GM12878 (cell line): ENCODE measurements at regions not wholly inside any gene's neighbourhood (a gene's known extent, or its start where the extent isn't known, plus 50 kb on each side); places are given as distances from the start of the nearest gene placed in this dataset.

Experiments used
- NRF1 ChIP-seq: conservative IDR thresholded peaks from 2 replicates; pipeline ENCODE4 v1.6.1; 2011; ENCODE audit warnings: mild to moderate bottlenecking, low read depth, low read length, improper control_type of control experiment
- TF ChIP-seq, protein P1 (sequence below), 3 experiments: IDR thresholded peaks in 2 of 3; conservative IDR thresholded peaks in 1 of 3; 2 replicates each; pipeline ENCODE4 v1.5.1; 2011; ENCODE audit warnings: low read depth in 3 of 3, low read length in 3 of 3, mild to moderate bottlenecking in 3 of 3, control low read depth in 2 of 3, moderate library complexity in 2 of 3, inconsistent platforms in 1 of 3, mixed read lengths in 1 of 3; ENCODE audit not compliant: control insufficient read depth in 2 of 3, insufficient read depth in 1 of 3; ENCODE audit errors: extremely low read depth in 1 of 3

DNA sequence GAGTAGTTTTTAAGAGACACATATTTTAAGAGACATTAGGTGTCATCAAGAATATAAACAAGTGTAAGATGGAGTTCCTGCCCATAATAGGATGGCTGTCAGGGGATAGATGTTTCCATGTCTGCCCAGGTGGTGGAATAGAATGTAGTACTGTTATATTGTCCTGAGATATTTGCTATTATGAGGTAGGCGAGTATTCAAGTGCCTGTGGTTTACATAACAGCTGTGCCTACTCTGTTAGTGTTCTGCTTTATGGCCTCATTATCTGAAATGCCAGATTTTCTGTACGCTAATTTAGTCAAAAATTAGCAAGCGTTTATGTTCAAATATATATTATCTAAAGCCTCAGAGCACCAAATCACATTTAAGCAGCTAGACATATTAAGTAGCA is 360.2 kb upstream of the ROPN1 start:
- TF ChIP-seq, protein P1, sequence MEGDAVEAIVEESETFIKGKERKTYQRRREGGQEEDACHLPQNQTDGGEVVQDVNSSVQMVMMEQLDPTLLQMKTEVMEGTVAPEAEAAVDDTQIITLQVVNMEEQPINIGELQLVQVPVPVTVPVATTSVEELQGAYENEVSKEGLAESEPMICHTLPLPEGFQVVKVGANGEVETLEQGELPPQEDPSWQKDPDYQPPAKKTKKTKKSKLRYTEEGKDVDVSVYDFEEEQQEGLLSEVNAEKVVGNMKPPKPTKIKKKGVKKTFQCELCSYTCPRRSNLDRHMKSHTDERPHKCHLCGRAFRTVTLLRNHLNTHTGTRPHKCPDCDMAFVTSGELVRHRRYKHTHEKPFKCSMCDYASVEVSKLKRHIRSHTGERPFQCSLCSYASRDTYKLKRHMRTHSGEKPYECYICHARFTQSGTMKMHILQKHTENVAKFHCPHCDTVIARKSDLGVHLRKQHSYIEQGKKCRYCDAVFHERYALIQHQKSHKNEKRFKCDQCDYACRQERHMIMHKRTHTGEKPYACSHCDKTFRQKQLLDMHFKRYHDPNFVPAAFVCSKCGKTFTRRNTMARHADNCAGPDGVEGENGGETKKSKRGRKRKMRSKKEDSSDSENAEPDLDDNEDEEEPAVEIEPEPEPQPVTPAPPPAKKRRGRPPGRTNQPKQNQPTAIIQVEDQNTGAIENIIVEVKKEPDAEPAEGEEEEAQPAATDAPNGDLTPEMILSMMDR (IDR thresholded peaks at IDR 0.05 in 2 of 3, conservative IDR thresholded peaks at IDR 0.05 in 1 of 3; ENCODE audit: control insufficient read depth in 2 of 3, extremely low read depth in 1 of 3, insufficient read depth in 1 of 3, low read depth in 3 of 3, low read length in 3 of 3): no peak
- TF ChIP-seq NRF1: no peak
